Neural progenitor cell (in vitro differentiated cells): ENCODE measurements at regions not wholly inside any gene's neighbourhood (a gene's known extent, or its start where the extent isn't known, plus 50 kb on each side); places are given as distances from the start of the nearest gene placed in this dataset.

Experiments
- DNase-seq: peaks from one replicate; pipeline ENCODE4 v3.0.0-alpha.2; 2016; ENCODE audit warnings: low spot score
- H2AFZ ChIP-seq: fragments of 200-600 bp; sonication (generic); replicated peaks from 2 replicates; pipeline ENCODE4 v1.6.1; 2016; ENCODE audit warnings: antibody characterized with exemption
- H3F3A ChIP-seq: fragments of 200-600 bp; sonication (generic); 2 replicates; pipeline ENCODE4 v1.6.1; 2016; ENCODE audit warnings: antibody characterized with exemption, low read depth
- H3K27ac ChIP-seq: fragments of 200-600 bp; sonication (generic); 2 replicates; pipeline ENCODE4 v1.5.1; 2016; ENCODE audit warnings: mild to moderate bottlenecking
- H3K27me3 ChIP-seq: fragments of 200-600 bp; sonication (generic); 2 replicates; pipeline ENCODE4 v1.6.1; 2016; ENCODE audit warnings: mild to moderate bottlenecking, moderate library complexity
- H3K36me3 ChIP-seq: fragments of 200-600 bp; sonication (generic); 2 replicates; pipeline ENCODE4 v1.5.1; 2016
- H3K4me1 ChIP-seq: fragments of 200-600 bp; sonication (generic); 2 replicates; pipeline ENCODE4 v1.6.1; 2016; ENCODE audit warnings: mixed run types
- H3K4me2 ChIP-seq: fragments of 200-600 bp; sonication (generic); 2 replicates; pipeline ENCODE4 v1.6.1; 2016
- H3K4me3 ChIP-seq: fragments of 200-600 bp; sonication (generic); 2 replicates; pipeline ENCODE4 v1.5.1; 2016
- H3K79me2 ChIP-seq: fragments of 200-600 bp; sonication (generic); 2 replicates; pipeline ENCODE4 v1.6.1; 2016; ENCODE audit warnings: low read depth
- H3K9ac ChIP-seq: fragments of 200-600 bp; sonication (generic); 2 replicates; pipeline ENCODE4 v1.6.1; 2016
- H3K9me3 ChIP-seq: fragments of 200-600 bp; sonication (generic); 2 replicates; pipeline ENCODE4 v1.5.1; 2016; ENCODE audit warnings: low read depth
- H4K20me1 ChIP-seq: fragments of 200-600 bp; sonication (generic); 2 replicates; pipeline ENCODE4 v1.6.1; 2016; ENCODE audit warnings: low read depth
- H3K27ac Mint-ChIP-seq: 3 replicates; pipeline ENCODE4 v1.8.0; 2021; ENCODE audit warnings: mixed read lengths
- H3K27me3 Mint-ChIP-seq: 2 replicates; pipeline ENCODE4 v1.8.0; 2022; ENCODE audit warnings: low read depth, mild to moderate bottlenecking, inconsistent platforms, moderate library complexity, mixed read lengths; ENCODE audit not compliant: insufficient read depth
- H3K36me3 Mint-ChIP-seq: 3 replicates; pipeline ENCODE4 v1.8.0; 2021; ENCODE audit warnings: mixed read lengths
- H3K4me1 Mint-ChIP-seq: 3 replicates; pipeline ENCODE4 v1.8.0; 2021; ENCODE audit warnings: mixed read lengths
- H3K4me3 Mint-ChIP-seq: 3 replicates; pipeline ENCODE4 v1.8.0; 2021; ENCODE audit warnings: mild to moderate bottlenecking, moderate library complexity, mixed read lengths
- H3K9me3 Mint-ChIP-seq: 3 replicates; pipeline ENCODE4 v1.8.0; 2020; ENCODE audit warnings: mixed read lengths
- CTCF ChIP-seq: fragments of 200-600 bp; sonication (generic); IDR thresholded peaks from 2 replicates; pipeline ENCODE4 v1.5.1; 2017; ENCODE audit warnings: antibody characterized with exemption, mild to moderate bottlenecking
- EZH2 ChIP-seq: fragments of 200-600 bp; sonication (generic); IDR thresholded peaks from 2 replicates; pipeline ENCODE4 v1.6.1; 2017; ENCODE audit warnings: antibody characterized with exemption, mild to moderate bottlenecking, moderate library complexity
- EZH2phosphoT487 ChIP-seq: fragments of 200-600 bp; sonication (generic); IDR thresholded peaks from 2 replicates; pipeline ENCODE4 v1.6.1; 2017; ENCODE audit warnings: antibody characterized with exemption

GRCh38 chr10:106082865-106083264 lies 1081.6 kb downstream of the SORCS1 start:
- H3K27ac ChIP-seq: no peak overlapping the region
- no peaks in the 10 kb centered on the region for H3K9me3 Mint-ChIP-seq
- TF ChIP-seq EZH2phosphoT487: no peak
- no peak for TF ChIP-seq CTCF
- no peak for TF ChIP-seq EZH2
- H3F3A ChIP-seq: no peaks in the 10 kb centered on the region
- peaks cover 4% of the 10 kb centered on the region for H3K4me1 ChIP-seq
- no peaks in the 10 kb centered on the region for H3K4me1 Mint-ChIP-seq
- H3K9ac ChIP-seq: no peak overlapping the region
- H3K36me3 Mint-ChIP-seq: no peaks in the 10 kb centered on the region
- H3K27me3 Mint-ChIP-seq: peaks cover 3% of the 10 kb centered on the region
- no peak overlapping the region for H3K4me3 ChIP-seq
- H3K36me3 ChIP-seq: no peaks in the 10 kb centered on the region
- H3K4me3 Mint-ChIP-seq: no peak overlapping the region
- H3K9me3 ChIP-seq: no peaks in the 10 kb centered on the region
- H3K27ac Mint-ChIP-seq: no peak overlapping the region
- no peak overlapping the region for H2AFZ ChIP-seq
- no peaks in the 10 kb centered on the region for H4K20me1 ChIP-seq
- no peak overlapping the region for H3K4me2 ChIP-seq
- H3K27me3 ChIP-seq: no peaks in the 10 kb centered on the region
- H3K79me2 ChIP-seq: no peaks in the 10 kb centered on the region
- no peak for DNase-seq

- H3K79me2 ChIP-seq: no peaks in the 10 kb centered on the region
- H3K27ac Mint-ChIP-seq: no peak overlapping the region
- no peak for DNase-seq
- H3K9me3 Mint-ChIP-seq: no peaks in the 10 kb centered on the region
- no peak overlapping the region for H3K4me3 Mint-ChIP-seq
- no peaks in the 10 kb centered on the region for H3K27me3 Mint-ChIP-seq
- no peak overlapping the region for H3K4me3 ChIP-seq
- H3K27me3 ChIP-seq: no peaks in the 10 kb centered on the region
- no peak overlapping the region for H3K27ac ChIP-seq
- no peaks in the 10 kb centered on the region for H3K9me3 ChIP-seq
- H2AFZ ChIP-seq: no peak overlapping the region
- no peaks in the 10 kb centered on the region for H3F3A ChIP-seq
- H3K4me1 ChIP-seq: peaks cover 4% of the 10 kb centered on the region
- no peaks in the 10 kb centered on the region for H3K36me3 Mint-ChIP-seq
- TF ChIP-seq EZH2 (no peak), EZH2phosphoT487 (no peak), CTCF (no peak)
- no peaks in the 10 kb centered on the region for H4K20me1 ChIP-seq
- H3K36me3 ChIP-seq: no peaks in the 10 kb centered on the region
- H3K4me2 ChIP-seq: no peak overlapping the region
- no peaks in the 10 kb centered on the region for H3K4me1 Mint-ChIP-seq
- no peak overlapping the region for H3K9ac ChIP-seq
Observed at GRCh38 chr10:106078895-106079576, 1085.5 kb downstream of the SORCS1 start.

- Histone ChIP-seq H3K79me2 (no peaks in the 10 kb centered on the region), H2AFZ (no peak overlapping the region), H3F3A (no peaks in the 10 kb centered on the region), H3K27ac (no peak overlapping the region), H4K20me1 (no peaks in the 10 kb centered on the region), H3K4me3 (no peak overlapping the region), H3K9me3 (no peaks in the 10 kb centered on the region), H3K4me1 (peaks cover 4% of the 10 kb centered on the region), H3K4me2 (no peak overlapping the region), H3K36me3 (no peaks in the 10 kb centered on the region), H3K9ac (no peak overlapping the region), H3K27me3 (no peaks in the 10 kb centered on the region)
- Mint-ChIP-seq H3K27ac (no peak overlapping the region), H3K9me3 (peaks cover 4% of the 10 kb centered on the region), H3K36me3 (no peaks in the 10 kb centered on the region), H3K4me3 (no peak overlapping the region), H3K27me3 (no peaks in the 10 kb centered on the region), H3K4me1 (no peaks in the 10 kb centered on the region)
- no peak for DNase-seq
- TF ChIP-seq EZH2phosphoT487: no peak
- no peak for TF ChIP-seq EZH2
- TF ChIP-seq CTCF: no peak
Observed at GRCh38 chr10:106076496-106076895, 1088.0 kb downstream of the SORCS1 start.
